BE2C (cell line): ENCODE measurements at regions not wholly inside any gene's neighbourhood (a gene's known extent, or its start where the extent isn't known, plus 50 kb on each side); places are given as distances from the start of the nearest gene placed in this dataset.

Experiments
- DNase-seq: peaks from one replicate; pipeline ENCODE4 v3.0.0-alpha.2; 2020
- H3K27me3 ChIP-seq: fragments of 250-450 bp; sonication (Bioruptor Pico); 2 replicates; pipeline ENCODE4 v1.5.1; 2020; ENCODE audit warnings: mild to moderate bottlenecking
- H3K36me3 ChIP-seq: fragments of 250-450 bp; sonication (Bioruptor Pico); 2 replicates; pipeline ENCODE4 v1.5.1; 2020; ENCODE audit warnings: mild to moderate bottlenecking
- H3K4me1 ChIP-seq: fragments of 250-450 bp; sonication (Bioruptor Pico); 2 replicates; pipeline ENCODE4 v1.5.1; 2020
- H3K4me3 ChIP-seq: 2 replicates; pipeline ENCODE4 v1.5.1; 2011; ENCODE audit warnings: low read depth, low read length
- H3K9me3 ChIP-seq: fragments of 250-450 bp; sonication (Bioruptor Pico); 2 replicates; pipeline ENCODE4 v1.5.1; 2020
- CTCF ChIP-seq: IDR thresholded peaks from 2 replicates; pipeline ENCODE4 v1.5.1; 2012; ENCODE audit warnings: mild to moderate bottlenecking, low read depth, low read length

- Histone ChIP-seq H3K36me3 (no peaks in the 10 kb centered on the region), H3K9me3 (no peaks in the 10 kb centered on the region), H3K4me3 (no peak overlapping the region), H3K27me3 (no peaks in the 10 kb centered on the region), H3K4me1 (no peaks in the 10 kb centered on the region)
- no peak for DNase-seq
- no peak for TF ChIP-seq CTCF
Observed at GRCh38 chr15:62291262-62291661, 126.2 kb upstream of the C2CD4B start.

GRCh38 chr15:62296756-62297507 lies 131.8 kb upstream of the C2CD4B start:
- Histone ChIP-seq H3K36me3 (no peaks in the 10 kb centered on the region), H3K4me1 (peaks cover 6% of the 10 kb centered on the region; the same call in 1 of the 2 replicates), H3K4me3 (no peak overlapping the region), H3K9me3 (no peaks in the 10 kb centered on the region; the same call in 1 of the 2 replicates), H3K27me3 (no peaks in the 10 kb centered on the region)
- no peak for DNase-seq
- TF ChIP-seq CTCF: no peak

- Histone ChIP-seq H3K4me3 (no peak overlapping the region), H3K27me3 (no peaks in the 10 kb centered on the region), H3K36me3 (no peaks in the 10 kb centered on the region), H3K4me1 (peaks cover 11% of the 10 kb centered on the region; the same call in 1 of the 2 replicates), H3K9me3 (no peaks in the 10 kb centered on the region; the same call in 1 of the 2 replicates)
- no peak for TF ChIP-seq CTCF
- no peak for DNase-seq
Observed at GRCh38 chr15:62297522-62297921, 132.4 kb upstream of the C2CD4B start.

GRCh38 chr15:62297933-62298332 lies 132.8 kb upstream of the C2CD4B start:
- Histone ChIP-seq H3K4me1 (peaks cover 11% of the 10 kb centered on the region; the same call in 1 of the 2 replicates), H3K27me3 (no peaks in the 10 kb centered on the region), H3K9me3 (no peaks in the 10 kb centered on the region; the same call in 1 of the 2 replicates), H3K36me3 (no peaks in the 10 kb centered on the region), H3K4me3 (no peak overlapping the region)
- DNase-seq: no peak
- TF ChIP-seq CTCF: no peak

- no peaks in the 10 kb centered on the region for H3K36me3 ChIP-seq
- no peaks in the 10 kb centered on the region; the same call in 1 of the 2 replicates for H3K9me3 ChIP-seq
- H3K4me1 ChIP-seq: peaks cover 11% of the 10 kb centered on the region; the same call in 1 of the 2 replicates
- no peak for DNase-seq
- H3K4me3 ChIP-seq: no peak overlapping the region
- no peak for TF ChIP-seq CTCF
- H3K27me3 ChIP-seq: no peaks in the 10 kb centered on the region
Observed at GRCh38 chr15:62298811-62299210, 133.7 kb upstream of the C2CD4B start.

- no peaks in the 10 kb centered on the region for H3K36me3 ChIP-seq
- no peaks in the 10 kb centered on the region for H3K27me3 ChIP-seq
- H3K9me3 ChIP-seq: no peaks in the 10 kb centered on the region; the same call in 1 of the 2 replicates
- no peak for DNase-seq
- no peak for TF ChIP-seq CTCF
- H3K4me3 ChIP-seq: no peak overlapping the region
- H3K4me1 ChIP-seq: peaks cover 11% of the 10 kb centered on the region; the same call in 1 of the 2 replicates
Observed at GRCh38 chr15:62299541-62299940, 134.5 kb upstream of the C2CD4B start.
